SU-DHL-6 (cell line): ENCODE measurements at regions not wholly inside any gene's neighbourhood (a gene's known extent, or its start where the extent isn't known, plus 50 kb on each side); places are given as distances from the start of the nearest gene placed in this dataset.
"Not testable (repeated sequence)": the region's sequence is repeated elsewhere in the genome, so short reads cannot be mapped to it uniquely, and the experiment has no call there.

Source experiments
- H2AFZ ChIP-seq: fragments of 200-600 bp; sonication (generic); 2 replicates; pipeline ENCODE4 v1.6.1; 2014; ENCODE audit warnings: low read depth, mild to moderate bottlenecking, moderate library complexity, mixed read lengths, antibody characterized with exemption, low read length; ENCODE audit not compliant: severe bottlenecking
- H3F3A ChIP-seq: fragments of 200-600 bp; shearing (Covaris generic); 2 replicates; pipeline ENCODE4 v1.6.0; 2016; ENCODE audit warnings: antibody characterized with exemption, mild to moderate bottlenecking; ENCODE audit not compliant: insufficient read depth
- H3K27ac ChIP-seq: fragments of 200-600 bp; sonication (generic); 2 replicates; pipeline ENCODE4 v1.5.1; 2016; ENCODE audit warnings: low read depth, mild to moderate bottlenecking, low read length, moderate library complexity, mixed read lengths
- H3K27me3 ChIP-seq: fragments of 200-600 bp; sonication (generic), shearing (Covaris generic); 2 replicates; pipeline ENCODE4 v1.6.0; 2014; ENCODE audit warnings: mild to moderate bottlenecking, low read length
- H3K36me3 ChIP-seq: fragments of 200-600 bp; sonication (generic); 2 replicates; pipeline ENCODE4 v1.6.1; 2014; ENCODE audit warnings: mild to moderate bottlenecking, low read length, mixed read lengths
- H3K4me2 ChIP-seq: fragments of 300-600, 200-600 bp; shearing (Covaris generic), sonication (generic); 2 replicates; pipeline ENCODE4 v1.6.0; 2014; ENCODE audit warnings: low read length, low read depth, mild to moderate bottlenecking; ENCODE audit not compliant: poor library complexity, severe bottlenecking
- H3K4me3 ChIP-seq: fragments of 200-600 bp; sonication (generic); 2 replicates; pipeline ENCODE4 v1.5.1; 2014; ENCODE audit warnings: antibody characterized with exemption, low read length, mild to moderate bottlenecking, mixed read lengths; ENCODE audit not compliant: insufficient read depth, poor library complexity, severe bottlenecking
- H3K79me2 ChIP-seq: fragments of 200-600 bp; sonication (generic); 2 replicates; pipeline ENCODE4 v1.6.1; 2014; ENCODE audit warnings: mild to moderate bottlenecking, low read length, moderate library complexity; ENCODE audit not compliant: insufficient read depth
- H3K9ac ChIP-seq: fragments of 200-600 bp; sonication (generic); 2 replicates; pipeline ENCODE4 v1.7.0; 2014; ENCODE audit warnings: mild to moderate bottlenecking, low read length
- H3K9me2 ChIP-seq: fragments of 200-600 bp; sonication (generic); replicated peaks from 2 replicates; pipeline ENCODE4 v1.6.1; 2014; ENCODE audit warnings: low read length; ENCODE audit not compliant: insufficient read depth
- H3K9me3 ChIP-seq: fragments of 200-600 bp; sonication (generic); 2 replicates; pipeline ENCODE4 v1.6.1; 2014; ENCODE audit warnings: low read length, mixed read lengths; ENCODE audit not compliant: insufficient read depth
- H4K20me1 ChIP-seq: fragments of 200-600 bp; sonication (generic); 2 replicates; pipeline ENCODE4 v1.6.1; 2014; ENCODE audit warnings: low read depth, mild to moderate bottlenecking, antibody characterized with exemption, low read length, moderate library complexity, mixed read lengths
- EZH2phosphoT487 ChIP-seq: fragments of 200-600 bp; sonication (generic), shearing (Covaris generic); conservative IDR thresholded peaks from 2 replicates; pipeline ENCODE4 v1.6.1; 2018; ENCODE audit warnings: mild to moderate bottlenecking, antibody characterized with exemption, low read length, moderate library complexity, mixed read lengths
- TF ChIP-seq, protein P1 (sequence below): fragments of 200-600 bp; sonication (generic); IDR thresholded peaks from one replicate; pipeline ENCODE4 v1.5.1; 2017; ENCODE audit warnings: antibody characterized with exemption, mild to moderate bottlenecking, low read length, moderate library complexity; ENCODE audit not compliant: insufficient read depth, poor library complexity, severe bottlenecking

DNA sequence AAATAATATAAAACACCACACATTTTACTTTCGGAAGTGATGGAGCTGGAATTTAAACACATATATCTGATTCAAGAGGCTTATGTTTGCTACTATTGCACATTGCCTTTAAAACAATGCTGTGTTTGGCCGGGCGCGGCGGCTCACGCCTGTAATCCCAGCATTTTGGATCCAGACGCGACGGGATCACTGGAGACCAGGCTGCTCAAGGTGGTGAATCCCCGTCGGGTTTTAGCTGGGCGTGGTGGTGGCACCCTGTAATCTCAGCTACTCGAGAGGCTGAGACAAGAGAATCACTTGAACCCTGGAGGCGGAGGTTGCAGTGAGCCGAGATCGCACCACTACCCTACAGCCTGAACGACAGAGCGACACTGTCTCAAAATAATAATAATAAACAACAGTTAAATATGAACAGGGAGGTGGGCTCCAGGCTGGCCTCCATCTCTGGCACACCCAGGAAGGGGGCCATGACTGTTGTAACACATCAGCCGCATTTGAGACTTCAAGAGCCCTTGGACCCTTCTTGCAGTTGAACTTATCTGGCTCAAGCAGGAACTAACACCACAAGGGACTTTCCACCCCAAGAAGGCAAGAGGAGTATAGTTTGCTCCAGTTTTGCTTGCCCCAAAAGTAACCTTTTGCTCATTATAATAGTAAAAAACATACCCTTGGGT, 127.1 kb upstream of the ZNF184 start:
- Histone ChIP-seq H3K4me3 (no peak overlapping the region), H3K27me3 (no peaks in the 10 kb centered on the region), H3K79me2 (no peaks in the 10 kb centered on the region), H3F3A (no peaks in the 10 kb centered on the region), H3K9ac (no peak overlapping the region), H3K27ac (no peak overlapping the region), H3K36me3 (no peaks in the 10 kb centered on the region), H4K20me1 (no peaks in the 10 kb centered on the region), H3K9me3 (no peaks in the 10 kb centered on the region), H2AFZ (no peak overlapping the region), H3K9me2 (no peaks in the 10 kb centered on the region), H3K4me2 (no peak overlapping the region)
- TF ChIP-seq, protein P1, sequence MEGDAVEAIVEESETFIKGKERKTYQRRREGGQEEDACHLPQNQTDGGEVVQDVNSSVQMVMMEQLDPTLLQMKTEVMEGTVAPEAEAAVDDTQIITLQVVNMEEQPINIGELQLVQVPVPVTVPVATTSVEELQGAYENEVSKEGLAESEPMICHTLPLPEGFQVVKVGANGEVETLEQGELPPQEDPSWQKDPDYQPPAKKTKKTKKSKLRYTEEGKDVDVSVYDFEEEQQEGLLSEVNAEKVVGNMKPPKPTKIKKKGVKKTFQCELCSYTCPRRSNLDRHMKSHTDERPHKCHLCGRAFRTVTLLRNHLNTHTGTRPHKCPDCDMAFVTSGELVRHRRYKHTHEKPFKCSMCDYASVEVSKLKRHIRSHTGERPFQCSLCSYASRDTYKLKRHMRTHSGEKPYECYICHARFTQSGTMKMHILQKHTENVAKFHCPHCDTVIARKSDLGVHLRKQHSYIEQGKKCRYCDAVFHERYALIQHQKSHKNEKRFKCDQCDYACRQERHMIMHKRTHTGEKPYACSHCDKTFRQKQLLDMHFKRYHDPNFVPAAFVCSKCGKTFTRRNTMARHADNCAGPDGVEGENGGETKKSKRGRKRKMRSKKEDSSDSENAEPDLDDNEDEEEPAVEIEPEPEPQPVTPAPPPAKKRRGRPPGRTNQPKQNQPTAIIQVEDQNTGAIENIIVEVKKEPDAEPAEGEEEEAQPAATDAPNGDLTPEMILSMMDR = no peak
- TF ChIP-seq EZH2phosphoT487 = no peak

DNA sequence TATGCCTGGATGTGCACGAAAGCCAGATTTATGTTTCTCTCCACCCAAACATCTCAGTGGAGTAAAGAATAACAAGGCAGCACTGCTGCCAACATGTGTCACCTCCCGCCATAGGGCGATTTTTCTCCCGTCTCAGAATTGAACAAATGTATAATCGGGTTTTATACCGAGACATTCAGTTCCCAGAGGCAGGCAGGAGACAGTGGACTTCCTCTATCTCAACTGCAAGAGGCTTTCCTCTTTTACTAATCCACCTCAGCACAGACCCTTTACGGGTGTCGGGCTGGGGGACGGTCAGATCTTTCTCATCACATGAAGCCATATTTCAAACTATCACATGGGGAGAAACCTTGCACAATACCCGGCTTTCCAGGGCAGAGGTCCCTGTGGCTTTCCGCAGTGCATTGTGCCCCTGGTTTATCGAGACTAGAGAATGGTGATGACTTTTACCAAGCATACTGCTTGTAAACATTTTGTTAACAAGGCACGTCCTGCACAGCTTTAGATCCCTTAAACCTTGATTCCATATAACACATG, 124.2 kb upstream of the ZNF184 start:
- H4K20me1 ChIP-seq, H3K36me3 ChIP-seq, H3K79me2 ChIP-seq, H3K27ac ChIP-seq, H3K4me2 ChIP-seq, H3K9me3 ChIP-seq, H3K27me3 ChIP-seq, H3K9ac ChIP-seq, H2AFZ ChIP-seq, H3K4me3 ChIP-seq, H3F3A ChIP-seq, H3K9me2 ChIP-seq: not testable (repeated sequence)

DNA sequence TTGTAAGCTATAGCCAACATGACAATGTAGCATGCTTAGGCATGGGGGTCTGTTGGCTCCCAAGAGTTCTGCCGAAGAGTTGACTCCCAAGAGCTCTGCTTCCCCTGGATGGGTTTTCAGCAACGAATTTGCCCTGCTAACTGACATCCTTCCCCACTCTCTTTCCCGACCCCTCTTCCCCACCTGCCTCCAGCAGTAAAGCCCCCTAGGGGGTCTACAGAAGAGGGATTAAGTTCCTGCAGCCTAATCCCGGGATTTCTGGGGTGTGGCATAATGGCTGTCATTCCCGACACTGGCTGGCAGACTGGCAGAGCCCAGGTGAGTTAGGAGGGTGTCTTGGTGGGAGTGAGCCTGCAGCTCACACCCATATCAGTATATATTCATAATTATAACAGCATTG, 121.0 kb upstream of the ZNF184 start:
- no peaks in the 10 kb centered on the region for H3K9me2 ChIP-seq
- no peak overlapping the region for H3K4me2 ChIP-seq
- no peaks in the 10 kb centered on the region for H3K9me3 ChIP-seq
- TF ChIP-seq, protein P1 = no peak
- TF ChIP-seq EZH2phosphoT487 = no peak
- H3K27me3 ChIP-seq = no peaks in the 10 kb centered on the region
- H3K9ac ChIP-seq = no peak overlapping the region
- no peak overlapping the region for H3K27ac ChIP-seq
- H3F3A ChIP-seq = no peaks in the 10 kb centered on the region
- no peaks in the 10 kb centered on the region for H3K36me3 ChIP-seq
- no peaks in the 10 kb centered on the region for H4K20me1 ChIP-seq
- no peak overlapping the region for H3K4me3 ChIP-seq
- no peak overlapping the region for H2AFZ ChIP-seq
- H3K79me2 ChIP-seq = no peaks in the 10 kb centered on the region

DNA sequence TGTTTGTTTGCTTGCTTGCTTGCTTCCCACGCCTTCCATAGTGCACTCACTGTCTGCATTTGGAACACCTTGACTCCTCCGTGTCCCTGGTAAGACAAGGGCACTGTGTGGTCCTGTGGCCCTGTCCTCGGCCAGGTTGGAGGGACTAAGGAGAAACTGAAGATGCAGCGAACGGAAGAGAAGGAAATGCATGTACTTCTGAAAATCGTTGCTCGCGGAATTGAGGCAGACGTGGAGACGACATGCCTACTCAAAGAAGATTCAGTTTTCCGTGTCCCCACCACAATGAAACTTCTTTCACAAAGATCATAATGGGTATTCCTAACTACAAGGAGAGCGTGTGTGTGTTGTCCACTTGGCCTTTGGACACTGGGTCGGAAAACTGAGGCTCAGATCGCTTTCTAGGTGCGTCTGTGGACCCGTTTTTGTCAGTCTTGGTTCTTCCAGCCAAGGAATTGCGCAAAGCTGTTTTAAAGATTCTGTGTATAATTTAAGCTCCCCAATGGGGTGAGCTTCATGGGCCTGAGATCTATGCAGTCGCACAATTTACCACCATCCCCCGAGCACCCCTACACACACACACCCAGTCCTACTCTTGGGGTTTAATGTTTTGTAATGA, 120.4 kb upstream of the ZNF184 start:
- H3F3A ChIP-seq = no peaks in the 10 kb centered on the region
- 0 out of 2 replicates have a peak, but pooled peaks have one; percentile 17 for TF ChIP-seq EZH2phosphoT487
- TF ChIP-seq, protein P1 = no peak
- no peak overlapping the region for H3K27ac ChIP-seq
- H3K9me2 ChIP-seq = no peaks in the 10 kb centered on the region
- H4K20me1 ChIP-seq = no peaks in the 10 kb centered on the region
- no peak overlapping the region for H3K9ac ChIP-seq
- no peaks in the 10 kb centered on the region for H3K36me3 ChIP-seq
- H3K79me2 ChIP-seq = no peaks in the 10 kb centered on the region
- no peaks in the 10 kb centered on the region for H3K27me3 ChIP-seq
- H2AFZ ChIP-seq = no peak overlapping the region
- no peak overlapping the region for H3K4me2 ChIP-seq
- no peak overlapping the region for H3K4me3 ChIP-seq
- H3K9me3 ChIP-seq = no peaks in the 10 kb centered on the region
